ENCODE measurements at regions not wholly inside any gene's neighbourhood (a gene's known extent, or its start where the extent isn't known, plus 50 kb on each side); places are given as distances from the start of the nearest gene placed in this dataset.

GRCh38 chr12:126907900-126908764, 1358.8 kb upstream of the TMEM132C start:
- H3K27ac Mint-ChIP-seq (ENCODE audit: low read depth), result no peak overlapping the region
- ATAC-seq (replicated peaks; ENCODE audit: extremely low read depth, poor library complexity, severe bottlenecking) (no peak), DNase-seq (ENCODE audit: low spot score in 2 of 2) (no peak)
- H3K4me3 Mint-ChIP-seq, result no peak overlapping the region
- no peaks in the 10 kb centered on the region for H3K36me3 Mint-ChIP-seq (ENCODE audit: insufficient read depth)
- no peaks in the 10 kb centered on the region for H3K4me1 Mint-ChIP-seq
- H3K9me3 Mint-ChIP-seq, result no peaks in the 10 kb centered on the region
- peaks cover 16% of the 10 kb centered on the region for H3K27me3 Mint-ChIP-seq

- H3K27ac Mint-ChIP-seq (ENCODE audit: low read depth), result no peak overlapping the region
- no peaks in the 10 kb centered on the region for H3K9me3 Mint-ChIP-seq
- H3K4me1 Mint-ChIP-seq, result no peaks in the 10 kb centered on the region
- no peak for DNase-seq (ENCODE audit: low spot score in 2 of 2)
- no peak for ATAC-seq (replicated peaks; ENCODE audit: extremely low read depth, poor library complexity, severe bottlenecking)
- peaks cover 16% of the 10 kb centered on the region for H3K27me3 Mint-ChIP-seq
- no peaks in the 10 kb centered on the region for H3K36me3 Mint-ChIP-seq (ENCODE audit: insufficient read depth)
- H3K4me3 Mint-ChIP-seq, result no peak overlapping the region
Measured at GRCh38 chr12:126908765-126909142, 1358.2 kb upstream of the TMEM132C start.

GRCh38 chr12:126910570-126910969, 1356.4 kb upstream of the TMEM132C start:
- ATAC-seq (replicated peaks; ENCODE audit: extremely low read depth, poor library complexity, severe bottlenecking), result no peak
- Mint-ChIP-seq H3K36me3 (ENCODE audit: insufficient read depth) (no peaks in the 10 kb centered on the region), H3K27ac (ENCODE audit: low read depth) (no peak overlapping the region), H3K4me3 (no peak overlapping the region), H3K9me3 (no peaks in the 10 kb centered on the region), H3K4me1 (no peaks in the 10 kb centered on the region), H3K27me3 (peaks cover 16% of the 10 kb centered on the region)
- no peak for DNase-seq (ENCODE audit: low spot score in 2 of 2)

- ATAC-seq (replicated peaks; ENCODE audit: extremely low read depth, poor library complexity, severe bottlenecking), result no peak
- Mint-ChIP-seq H3K9me3 (no peaks in the 10 kb centered on the region), H3K36me3 (ENCODE audit: insufficient read depth) (no peaks in the 10 kb centered on the region), H3K4me1 (no peaks in the 10 kb centered on the region), H3K27me3 (peaks cover 10% of the 10 kb centered on the region), H3K4me3 (no peak overlapping the region), H3K27ac (ENCODE audit: low read depth) (no peak overlapping the region)
- DNase-seq (ENCODE audit: low spot score in 2 of 2), result no peak
Measured at GRCh38 chr12:126912111-126912510, 1354.9 kb upstream of the TMEM132C start.

GRCh38 chr12:126914170-126914793, 1352.7 kb upstream of the TMEM132C start:
- Mint-ChIP-seq H3K4me3 (no peak overlapping the region), H3K27me3 (peaks cover 2% of the 10 kb centered on the region), H3K4me1 (no peaks in the 10 kb centered on the region), H3K27ac (ENCODE audit: low read depth) (no peak overlapping the region), H3K36me3 (ENCODE audit: insufficient read depth) (no peaks in the 10 kb centered on the region), H3K9me3 (no peaks in the 10 kb centered on the region)
- DNase-seq (ENCODE audit: low spot score in 2 of 2) (no peak), ATAC-seq (replicated peaks; ENCODE audit: extremely low read depth, poor library complexity, severe bottlenecking) (no peak)

GRCh38 chr12:126915309-126915708, 1351.7 kb upstream of the TMEM132C start:
- H3K4me1 Mint-ChIP-seq, result no peaks in the 10 kb centered on the region
- H3K9me3 Mint-ChIP-seq, result no peaks in the 10 kb centered on the region
- H3K27ac Mint-ChIP-seq (ENCODE audit: low read depth), result no peak overlapping the region
- ATAC-seq (replicated peaks; ENCODE audit: extremely low read depth, poor library complexity, severe bottlenecking) (no peak), DNase-seq (ENCODE audit: low spot score in 2 of 2) (no peak)
- no peaks in the 10 kb centered on the region for H3K36me3 Mint-ChIP-seq (ENCODE audit: insufficient read depth)
- H3K27me3 Mint-ChIP-seq, result no peaks in the 10 kb centered on the region
- H3K4me3 Mint-ChIP-seq, result no peak overlapping the region

GRCh38 chr12:126926023-126926594, 1340.9 kb upstream of the TMEM132C start:
- no peaks in the 10 kb centered on the region for H3K36me3 Mint-ChIP-seq (ENCODE audit: insufficient read depth)
- no peak overlapping the region for H3K27ac Mint-ChIP-seq (ENCODE audit: low read depth)
- no peak overlapping the region for H3K4me3 Mint-ChIP-seq
- no peaks in the 10 kb centered on the region for H3K4me1 Mint-ChIP-seq
- H3K27me3 Mint-ChIP-seq, result no peaks in the 10 kb centered on the region
- ATAC-seq (replicated peaks; ENCODE audit: extremely low read depth, poor library complexity, severe bottlenecking) (no peak), DNase-seq (ENCODE audit: low spot score in 2 of 2) (no peak)
- peaks cover under 1% of the 10 kb centered on the region for H3K9me3 Mint-ChIP-seq

- DNase-seq (ENCODE audit: low spot score in 2 of 2), result no peak
- no peak for ATAC-seq (replicated peaks; ENCODE audit: extremely low read depth, poor library complexity, severe bottlenecking)
- no peaks in the 10 kb centered on the region for H3K27me3 Mint-ChIP-seq
- H3K9me3 Mint-ChIP-seq, result no peaks in the 10 kb centered on the region
- no peaks in the 10 kb centered on the region for H3K36me3 Mint-ChIP-seq (ENCODE audit: insufficient read depth)
- no peaks in the 10 kb centered on the region for H3K4me1 Mint-ChIP-seq
- H3K4me3 Mint-ChIP-seq, result no peak overlapping the region
- no peak overlapping the region for H3K27ac Mint-ChIP-seq (ENCODE audit: low read depth)
Measured at GRCh38 chr12:126930234-126930633, 1336.7 kb upstream of the TMEM132C start.

- H3K27me3 Mint-ChIP-seq, result no peaks in the 10 kb centered on the region
- DNase-seq (ENCODE audit: low spot score in 2 of 2) (no peak), ATAC-seq (replicated peaks; ENCODE audit: extremely low read depth, poor library complexity, severe bottlenecking) (no peak)
- H3K36me3 Mint-ChIP-seq (ENCODE audit: insufficient read depth), result no peaks in the 10 kb centered on the region
- no peak overlapping the region for H3K4me3 Mint-ChIP-seq
- H3K4me1 Mint-ChIP-seq, result no peaks in the 10 kb centered on the region
- no peak overlapping the region for H3K27ac Mint-ChIP-seq (ENCODE audit: low read depth)
- no peaks in the 10 kb centered on the region for H3K9me3 Mint-ChIP-seq
Measured at GRCh38 chr12:126932156-126932555, 1334.8 kb upstream of the TMEM132C start.

GRCh38 chr12:126935435-126935834, 1331.5 kb upstream of the TMEM132C start:
- DNase-seq (ENCODE audit: low spot score in 2 of 2) (no peak), ATAC-seq (replicated peaks; ENCODE audit: extremely low read depth, poor library complexity, severe bottlenecking) (no peak)
- H3K27ac Mint-ChIP-seq (ENCODE audit: low read depth), result no peak overlapping the region
- H3K9me3 Mint-ChIP-seq, result no peaks in the 10 kb centered on the region
- H3K4me1 Mint-ChIP-seq, result no peaks in the 10 kb centered on the region
- no peak overlapping the region for H3K4me3 Mint-ChIP-seq
- H3K27me3 Mint-ChIP-seq, result no peaks in the 10 kb centered on the region
- no peaks in the 10 kb centered on the region for H3K36me3 Mint-ChIP-seq (ENCODE audit: insufficient read depth)

- no peak for DNase-seq (ENCODE audit: low spot score in 2 of 2)
- no peaks in the 10 kb centered on the region for H3K36me3 Mint-ChIP-seq (ENCODE audit: insufficient read depth)
- H3K27ac Mint-ChIP-seq (ENCODE audit: low read depth), result no peak overlapping the region
- ATAC-seq (replicated peaks; ENCODE audit: extremely low read depth, poor library complexity, severe bottlenecking), result no peak
- no peaks in the 10 kb centered on the region for H3K27me3 Mint-ChIP-seq
- H3K4me1 Mint-ChIP-seq, result no peaks in the 10 kb centered on the region
- no peak overlapping the region for H3K4me3 Mint-ChIP-seq
- peaks cover 3% of the 10 kb centered on the region for H3K9me3 Mint-ChIP-seq
Measured at GRCh38 chr12:126936181-126936851, 1330.7 kb upstream of the TMEM132C start.

GRCh38 chr12:126937431-126937830, 1329.5 kb upstream of the TMEM132C start:
- ATAC-seq (replicated peaks; ENCODE audit: extremely low read depth, poor library complexity, severe bottlenecking) (no peak), DNase-seq (ENCODE audit: low spot score in 2 of 2) (no peak)
- H3K27me3 Mint-ChIP-seq, result no peaks in the 10 kb centered on the region
- H3K9me3 Mint-ChIP-seq, result peaks cover 6% of the 10 kb centered on the region
- no peak overlapping the region for H3K4me3 Mint-ChIP-seq
- no peaks in the 10 kb centered on the region for H3K4me1 Mint-ChIP-seq
- H3K36me3 Mint-ChIP-seq (ENCODE audit: insufficient read depth), result no peaks in the 10 kb centered on the region
- no peak overlapping the region for H3K27ac Mint-ChIP-seq (ENCODE audit: low read depth)
